Tongue (tissue), 1 donor: ENCODE measurements at regions not wholly inside any gene's neighbourhood (a gene's known extent, or its start where the extent isn't known, plus 50 kb on each side); places are given as distances from the start of the nearest gene placed in this dataset.
"Not testable (repeated sequence)": the region's sequence is repeated elsewhere in the genome, so short reads cannot be mapped to it uniquely, and the experiment has no call there.

Source experiments
- DNase-seq: peaks from one replicate; pipeline ENCODE4 v3.0.0-alpha.2; 2015

GRCh38 chr9:102714184-102714583 is 280.9 kb upstream of the CYLC2 start:
- DNase-seq = no peak

- DNase-seq = not testable (repeated sequence)
Measured at GRCh38 chr9:102712910-102713309, 282.2 kb upstream of the CYLC2 start.

GRCh38 chr9:102700936-102701335 is 294.2 kb upstream of the CYLC2 start:
- DNase-seq = no peak

- DNase-seq = no peak
Measured at GRCh38 chr9:102669220-102669619, 325.9 kb upstream of the CYLC2 start.

GRCh38 chr9:102652471-102652870 is 342.7 kb upstream of the CYLC2 start:
- no peak for DNase-seq

GRCh38 chr9:102650896-102651295 is 344.2 kb upstream of the CYLC2 start:
- DNase-seq = no peak

GRCh38 chr9:102642651-102643050 is 352.5 kb upstream of the CYLC2 start:
- no peak for DNase-seq

- DNase-seq = no peak
Measured at GRCh38 chr9:102631559-102631958, 363.6 kb upstream of the CYLC2 start.

GRCh38 chr9:102609461-102609860 is 385.7 kb upstream of the CYLC2 start:
- no peak for DNase-seq

- DNase-seq = not testable (repeated sequence)
Measured at GRCh38 chr9:102603198-102604195, 391.6 kb upstream of the CYLC2 start.

GRCh38 chr9:102594241-102594640 is 400.9 kb upstream of the CYLC2 start:
- DNase-seq = no peak

- no peak for DNase-seq
Measured at GRCh38 chr9:102587281-102587680, 407.9 kb upstream of the CYLC2 start.

- DNase-seq = no peak
Measured at GRCh38 chr9:102569436-102569835, 425.7 kb upstream of the CYLC2 start.

GRCh38 chr9:102551346-102551745 is 443.8 kb upstream of the CYLC2 start:
- DNase-seq = no peak

- no peak for DNase-seq
Measured at GRCh38 chr9:102550886-102551285, 444.2 kb upstream of the CYLC2 start.

- no peak for DNase-seq
Measured at GRCh38 chr9:102550266-102550665, 444.9 kb upstream of the CYLC2 start.

- DNase-seq = no peak
Measured at GRCh38 chr9:102534031-102534430, 461.1 kb upstream of the CYLC2 start.

- no peak for DNase-seq
Measured at GRCh38 chr9:102521097-102521755, 473.9 kb upstream of the CYLC2 start.

GRCh38 chr9:102519423-102519822 is 475.7 kb upstream of the CYLC2 start:
- no peak for DNase-seq

- no peak for DNase-seq
Measured at GRCh38 chr9:102518324-102518723, 476.8 kb upstream of the CYLC2 start.

- no peak for DNase-seq
Measured at GRCh38 chr9:102514541-102514940, 480.6 kb upstream of the CYLC2 start.

GRCh38 chr9:102507044-102507687 is 488.0 kb upstream of the CYLC2 start:
- no peak for DNase-seq

- no peak for DNase-seq
Measured at GRCh38 chr9:102506406-102506805, 488.7 kb upstream of the CYLC2 start.
